GM21723 (cell line): ENCODE measurements at regions not wholly inside any gene's neighbourhood (a gene's known extent, or its start where the extent isn't known, plus 50 kb on each side); places are given as distances from the start of the nearest gene placed in this dataset.
"Not testable (repeated sequence)": the region's sequence is repeated elsewhere in the genome, so short reads cannot be mapped to it uniquely, and the experiment has no call there.

Source experiments
- ATAC-seq: cut with Tn5 transposase; IDR thresholded peaks from one replicate; pipeline ENCODE4 v1.9.1; 2021; ENCODE audit warnings: mild to moderate bottlenecking, moderate library complexity; ENCODE audit not compliant: unreplicated experiment

DNA sequence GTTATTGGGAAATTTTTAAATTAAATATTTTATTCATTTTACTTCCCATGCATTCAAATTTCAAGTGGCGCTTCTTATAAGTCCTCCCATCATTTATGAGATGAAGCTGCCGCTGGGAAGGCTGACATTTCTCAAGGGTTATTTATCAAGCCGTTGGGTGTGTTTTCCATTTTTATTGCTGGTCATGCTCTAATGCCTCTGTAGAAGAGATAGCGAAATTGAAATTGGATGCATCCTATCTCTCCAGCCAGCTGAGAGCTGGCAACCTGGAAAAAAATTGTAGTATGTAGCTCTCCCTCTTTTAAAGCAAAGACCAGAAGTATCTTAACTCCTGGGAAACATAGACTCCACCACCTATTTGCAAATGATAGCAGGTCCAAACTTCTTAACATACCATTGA is 135.9 kb downstream of the C6orf118 start:
- ATAC-seq = no peak

DNA sequence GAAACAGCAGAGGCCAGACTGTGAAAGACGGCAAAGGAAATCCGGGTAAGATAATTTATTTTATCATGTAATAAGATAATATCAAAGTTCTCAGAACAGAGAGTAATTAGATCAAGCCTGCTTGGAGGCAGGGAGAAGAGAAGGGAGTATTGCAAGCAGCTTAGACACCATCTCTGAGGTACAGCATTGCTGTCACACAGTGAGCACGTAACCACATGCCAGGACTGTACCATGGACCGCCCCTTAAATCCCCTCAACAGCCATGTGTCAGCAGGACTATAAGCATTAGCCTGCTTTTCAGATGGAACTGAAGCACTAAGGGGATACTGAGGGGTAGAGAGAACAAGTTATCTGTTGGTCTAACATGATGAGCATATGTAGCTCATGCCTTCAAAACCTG is 141.5 kb downstream of the C6orf118 start:
- no peak for ATAC-seq

DNA sequence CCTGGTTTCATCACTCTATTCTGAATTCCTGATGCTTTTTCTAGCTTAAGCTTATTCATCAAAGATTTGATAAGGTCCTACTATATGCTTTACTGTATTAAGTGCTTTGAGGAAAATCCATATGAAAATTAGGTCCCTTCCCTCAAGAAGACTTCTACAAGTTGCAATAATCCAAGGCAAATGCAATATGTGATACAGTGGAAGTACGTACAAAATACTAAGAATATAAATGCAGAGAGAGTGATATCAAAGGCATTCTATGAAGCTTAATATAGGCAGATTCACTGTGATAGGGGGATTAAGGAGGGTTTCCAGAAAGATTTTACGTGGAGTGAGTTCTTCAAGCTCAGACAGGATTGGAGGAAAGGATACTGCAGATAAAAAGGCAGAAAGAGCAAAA is 142.1 kb downstream of the C6orf118 start:
- no peak for ATAC-seq

DNA sequence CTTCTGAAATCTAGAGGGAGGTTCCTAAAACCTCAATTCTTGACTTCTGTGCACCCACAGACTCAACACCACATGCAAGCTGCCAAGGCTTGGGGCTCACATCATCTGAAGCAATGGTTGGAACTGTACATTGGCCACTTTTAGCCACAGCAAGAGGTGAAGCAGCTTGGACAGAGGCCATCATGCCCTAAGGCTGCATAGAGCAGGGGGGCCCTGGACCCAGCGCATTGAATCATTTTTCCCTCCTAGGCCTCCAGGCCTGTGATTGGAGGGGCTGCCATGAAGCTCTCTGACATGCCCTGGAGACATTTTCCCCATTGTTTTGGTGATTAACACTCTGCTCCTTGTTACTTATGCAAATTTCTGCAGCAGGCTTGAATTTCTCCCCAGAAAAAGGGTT is 145.9 kb downstream of the C6orf118 start:
- ATAC-seq = no peak

DNA sequence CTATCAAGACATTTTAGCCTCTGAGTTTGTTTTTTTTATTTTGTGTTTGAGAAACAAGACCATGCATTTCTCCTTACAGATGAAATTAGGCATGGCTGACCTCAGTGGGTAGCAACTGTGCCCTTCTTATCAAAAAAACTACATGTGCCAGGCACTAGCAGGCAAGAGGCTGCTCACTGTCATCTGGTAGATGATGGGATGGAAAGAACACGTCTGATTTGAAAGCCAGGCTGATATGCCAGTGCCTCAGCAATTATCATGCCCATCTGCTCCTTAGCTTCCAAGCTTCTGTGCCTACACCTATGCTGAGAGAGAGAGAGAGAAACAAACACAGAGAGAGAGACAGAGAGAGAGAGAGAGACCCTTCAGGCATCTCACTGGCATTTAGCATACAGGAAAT is 149.9 kb downstream of the C6orf118 start:
- no peak for ATAC-seq

GRCh38 chr6:165146456-165146855 is 162.9 kb downstream of the C6orf118 start:
- ATAC-seq = no peak

DNA sequence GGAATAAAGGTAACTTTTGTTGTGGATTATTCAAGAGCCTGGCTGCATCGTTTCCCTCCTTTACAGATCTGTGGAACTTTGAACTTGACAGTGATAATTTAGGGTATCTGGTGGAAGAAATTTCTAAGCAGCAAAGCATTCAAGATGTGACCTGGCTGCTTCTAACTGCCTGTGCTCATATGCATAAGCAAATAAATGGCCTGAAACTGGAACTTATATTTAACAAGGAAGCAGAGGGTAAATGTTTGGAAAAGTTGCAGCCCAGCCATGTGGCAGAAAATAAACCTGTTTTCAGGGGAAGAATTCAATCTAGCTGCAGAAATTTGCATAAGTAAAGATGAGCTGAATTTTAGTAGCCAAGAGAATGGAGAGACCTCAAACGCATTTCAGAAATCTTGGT is 173.5 kb downstream of the C6orf118 start:
- no peak for ATAC-seq

DNA sequence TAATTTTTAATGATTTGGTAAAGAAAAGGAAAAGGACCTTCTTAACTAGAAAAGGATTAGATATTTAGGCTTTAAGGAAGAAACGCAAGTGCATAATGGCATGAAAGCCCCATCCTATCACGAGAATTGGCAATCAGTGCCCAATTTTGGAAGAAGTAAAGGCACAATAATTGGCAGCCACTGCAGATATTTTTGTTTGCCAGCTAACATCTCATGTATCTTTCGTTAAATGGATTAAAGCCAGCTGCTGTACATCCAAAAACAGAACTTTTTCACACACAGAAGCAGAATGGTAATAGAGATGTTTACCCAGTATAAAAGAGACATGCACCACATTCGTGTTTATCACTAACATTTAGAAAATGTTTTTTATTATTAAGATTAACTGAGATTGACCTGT is 180.3 kb downstream of the C6orf118 start:
- ATAC-seq = no peak

DNA sequence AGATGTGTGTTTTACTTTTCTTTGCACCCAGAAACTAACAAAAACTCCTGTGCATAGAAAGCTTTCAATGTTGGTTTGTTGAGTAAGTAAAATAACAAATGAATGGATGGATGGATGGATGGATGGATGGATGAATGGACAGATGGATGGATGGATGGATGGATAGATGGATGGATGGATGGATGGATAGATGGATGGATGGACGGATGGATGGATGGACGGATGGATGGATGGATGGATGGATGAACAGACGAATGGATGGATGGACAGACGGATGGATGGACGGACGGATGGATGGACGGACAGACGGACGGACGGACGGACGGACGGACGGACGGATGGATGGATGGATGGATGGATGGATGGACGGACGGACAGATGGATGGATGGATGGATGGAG is 181.7 kb downstream of the C6orf118 start:
- ATAC-seq = not testable (repeated sequence)

DNA sequence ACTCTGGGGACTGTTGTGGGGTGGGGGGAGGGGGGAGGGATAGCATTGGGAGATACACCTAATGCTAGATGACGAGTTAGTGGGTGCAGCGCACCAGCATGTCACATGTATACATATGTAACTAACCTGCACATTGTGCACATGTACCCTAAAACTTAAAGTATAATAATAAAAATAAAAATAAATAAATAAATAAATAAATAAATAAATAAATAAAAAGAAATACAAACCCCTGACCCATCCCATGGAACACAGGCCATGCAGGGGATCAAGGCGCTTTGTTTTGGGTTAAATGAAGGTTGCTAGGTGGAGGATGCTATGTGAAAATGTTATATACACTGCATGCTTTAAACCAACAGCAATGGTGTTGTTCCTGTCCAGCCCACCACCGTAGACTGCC is 184.7 kb downstream of the C6orf118 start:
- not testable (repeated sequence) for ATAC-seq

DNA sequence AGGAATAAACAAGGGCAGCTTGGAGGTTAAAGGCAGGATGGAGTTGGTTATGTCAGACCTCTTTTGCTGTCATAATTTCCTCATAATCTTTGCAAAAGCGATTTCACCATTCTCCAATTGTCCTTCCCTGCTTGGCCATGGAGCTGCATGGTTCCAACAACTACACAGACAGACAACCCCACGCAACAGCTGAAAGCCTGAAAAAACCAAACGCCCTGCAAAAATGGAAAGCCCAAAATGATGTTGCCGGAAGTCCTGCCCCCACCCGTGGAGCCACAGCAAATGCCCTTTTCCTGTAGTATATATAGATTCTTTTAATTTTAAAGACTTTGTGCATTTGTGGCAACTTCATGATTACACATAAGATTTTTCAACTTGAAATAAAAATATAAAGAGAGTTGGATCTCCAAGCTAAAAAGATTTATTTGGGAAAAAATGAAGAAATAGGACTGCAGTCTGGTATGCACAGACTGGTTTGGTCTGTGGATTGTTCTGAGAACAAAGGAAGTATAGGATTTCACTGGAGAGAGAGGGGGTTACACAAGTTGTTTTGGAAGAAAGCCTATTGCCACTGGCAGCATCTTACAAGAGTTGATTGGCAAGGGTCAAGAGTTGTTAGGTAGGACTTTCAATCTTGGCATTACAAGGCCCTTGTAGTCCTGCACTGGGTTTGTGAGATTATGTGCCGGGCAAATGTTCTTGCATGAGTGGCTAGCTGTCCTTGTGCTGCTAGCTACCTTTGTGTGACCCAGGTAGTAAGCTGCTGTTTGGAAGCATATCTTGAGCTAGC is 190.0 kb downstream of the C6orf118 start:
- no peak for ATAC-seq

- ATAC-seq = no peak
Observed at GRCh38 chr6:165118736-165119135, 190.7 kb downstream of the C6orf118 start.

DNA sequence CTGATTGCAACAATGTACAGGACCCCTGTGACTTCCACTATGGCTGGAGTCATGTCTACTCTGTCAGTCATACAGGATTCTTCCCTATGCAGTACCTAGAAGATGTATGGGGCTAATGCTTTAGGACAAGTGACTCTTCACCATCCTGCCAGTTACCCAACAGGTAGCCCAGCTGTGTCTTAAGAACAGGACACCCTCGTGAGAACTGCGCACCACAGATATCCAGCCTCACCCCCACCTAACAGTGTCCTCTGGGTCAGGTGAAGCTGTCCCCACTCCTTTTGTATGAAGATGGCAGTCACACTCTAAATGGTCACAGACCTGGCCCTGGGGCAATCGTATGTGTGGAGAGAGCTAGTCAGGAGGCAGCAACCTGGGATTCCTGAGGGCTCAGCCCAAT is 191.6 kb downstream of the C6orf118 start:
- no peak for ATAC-seq

DNA sequence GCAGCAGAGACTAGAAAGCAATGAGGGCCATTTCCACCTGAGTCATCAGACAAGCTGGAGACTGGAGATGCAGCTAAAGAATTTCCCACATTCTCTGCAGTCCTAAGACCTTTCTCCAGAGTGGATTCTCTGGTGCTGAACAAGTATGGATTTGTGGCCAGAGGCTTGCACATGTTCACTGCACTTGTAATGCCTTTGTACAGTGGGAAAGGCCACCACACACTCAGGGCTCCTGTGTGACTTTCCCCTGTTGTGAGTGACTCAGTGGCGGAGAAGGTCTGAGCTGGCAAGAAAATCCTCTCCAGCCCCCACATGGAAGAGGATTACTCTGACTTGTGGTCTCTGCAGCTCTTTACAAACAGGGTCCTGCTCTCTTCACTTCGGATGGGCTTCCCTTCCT is 192.3 kb downstream of the C6orf118 start:
- no peak for ATAC-seq

- no peak for ATAC-seq
Observed at GRCh38 chr6:165110860-165111259, 198.5 kb downstream of the C6orf118 start.

DNA sequence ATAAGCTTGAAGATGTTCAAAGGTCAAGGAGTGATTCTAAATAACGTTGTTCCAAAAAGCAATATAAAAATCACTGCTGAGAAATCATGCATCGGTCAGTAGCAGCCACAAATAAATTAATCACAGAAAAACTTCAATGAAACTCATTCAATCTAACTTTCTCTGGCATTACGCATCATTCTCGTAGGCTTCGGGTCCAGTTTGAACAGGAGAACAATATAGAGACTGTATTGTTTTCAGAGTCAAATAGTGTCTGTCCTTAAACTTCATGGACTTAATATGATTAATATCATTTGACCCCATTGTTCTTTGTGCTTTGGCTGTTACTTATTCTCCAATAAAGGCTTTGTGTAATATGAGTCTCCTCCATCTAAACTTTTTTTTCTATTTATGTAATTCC is 200.4 kb downstream of the C6orf118 start:
- ATAC-seq = no peak

DNA sequence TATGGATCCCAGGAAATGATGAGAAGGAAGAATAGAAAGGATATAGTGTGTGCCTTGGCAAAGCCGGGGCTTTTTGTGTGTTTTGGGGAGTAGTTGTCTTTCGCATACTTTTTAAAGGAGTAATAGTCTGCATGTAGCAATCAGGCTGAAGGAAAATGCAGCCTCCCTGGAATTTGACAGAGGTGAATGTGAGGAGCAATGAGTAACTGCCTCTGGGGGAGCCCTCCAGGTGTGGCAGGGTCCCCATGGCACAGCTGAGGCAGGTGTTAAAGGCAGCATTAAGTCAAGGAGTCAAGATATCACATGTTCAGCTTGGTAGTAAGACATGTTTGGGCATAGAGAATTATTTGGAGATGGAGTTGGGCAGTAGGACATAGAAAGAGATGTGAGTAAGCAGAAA is 203.1 kb downstream of the C6orf118 start:
- ATAC-seq = no peak

DNA sequence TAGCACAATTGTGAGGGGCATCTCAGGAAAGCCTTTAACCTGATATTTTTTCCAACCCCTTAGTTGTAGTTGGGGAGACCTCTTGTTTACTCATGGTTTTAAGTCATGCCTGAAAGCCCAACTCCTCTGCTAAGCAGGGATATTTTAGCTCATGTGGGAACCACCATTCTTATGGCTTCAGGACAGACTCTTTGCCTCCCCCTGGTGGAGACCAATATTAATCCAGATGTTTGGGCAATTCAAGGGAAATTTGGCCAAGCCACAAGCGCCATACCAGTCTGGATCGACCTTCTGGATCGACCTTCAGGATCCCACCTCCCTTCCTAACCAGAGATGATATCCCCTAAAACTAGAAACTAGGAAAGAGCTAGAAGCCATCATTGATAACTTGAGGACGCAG is 211.2 kb downstream of the C6orf118 start:
- no peak for ATAC-seq

DNA sequence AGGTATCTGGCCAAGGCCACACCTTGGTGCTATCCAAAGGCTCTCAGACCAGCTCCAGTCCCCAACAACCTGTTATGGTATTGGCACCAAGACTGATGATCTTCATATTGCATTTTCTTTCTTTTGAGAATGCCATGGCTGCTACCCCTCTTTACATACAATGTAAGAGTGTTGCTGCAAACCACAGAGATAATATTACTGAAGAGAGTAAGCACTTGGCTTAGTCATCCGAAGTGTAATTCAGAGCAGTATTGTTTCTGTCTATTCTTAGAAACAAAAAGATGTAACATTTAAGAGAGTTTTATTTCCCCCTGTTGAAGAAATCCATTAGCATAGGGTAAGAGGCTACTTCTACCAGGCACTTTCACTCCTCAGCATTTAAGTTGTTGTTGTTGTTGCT is 212.5 kb downstream of the C6orf118 start:
- ATAC-seq = no peak

GRCh38 chr6:165096209-165096608 is 213.2 kb downstream of the C6orf118 start:
- ATAC-seq = no peak

DNA sequence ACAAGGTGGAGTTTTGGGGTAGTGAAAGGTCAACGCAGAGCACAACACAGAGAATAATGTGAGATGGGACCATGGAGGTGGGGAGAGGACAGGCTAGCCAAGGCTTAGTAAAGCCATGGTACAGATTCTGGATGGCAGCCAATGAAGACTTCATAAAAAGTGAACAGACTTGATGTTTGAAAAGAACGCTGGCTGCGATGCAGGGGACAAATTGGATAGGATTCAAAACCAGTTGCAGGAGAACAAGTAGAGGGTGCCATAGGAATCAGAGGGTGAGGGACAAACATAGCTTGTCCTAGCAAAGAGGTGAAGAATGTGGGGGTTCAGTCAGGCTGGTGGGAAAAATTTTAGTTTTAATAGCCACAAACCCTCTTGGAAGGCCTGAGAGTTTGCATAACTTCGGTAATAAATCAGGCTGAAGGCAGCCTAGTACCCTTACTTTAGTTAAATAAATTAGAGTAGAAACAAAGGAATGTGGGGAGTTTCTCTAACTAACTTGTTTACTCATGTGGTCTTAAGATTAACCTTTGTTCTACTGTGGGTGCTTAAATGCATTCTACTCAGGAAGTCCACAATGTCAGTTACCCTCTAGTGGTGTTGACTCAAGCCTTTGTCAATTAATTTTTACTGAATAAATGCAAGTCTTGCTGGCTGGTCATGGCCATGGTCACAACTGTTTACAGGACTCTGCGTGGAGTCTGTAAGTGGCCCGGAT is 216.4 kb downstream of the C6orf118 start:
- ATAC-seq = no peak

DNA sequence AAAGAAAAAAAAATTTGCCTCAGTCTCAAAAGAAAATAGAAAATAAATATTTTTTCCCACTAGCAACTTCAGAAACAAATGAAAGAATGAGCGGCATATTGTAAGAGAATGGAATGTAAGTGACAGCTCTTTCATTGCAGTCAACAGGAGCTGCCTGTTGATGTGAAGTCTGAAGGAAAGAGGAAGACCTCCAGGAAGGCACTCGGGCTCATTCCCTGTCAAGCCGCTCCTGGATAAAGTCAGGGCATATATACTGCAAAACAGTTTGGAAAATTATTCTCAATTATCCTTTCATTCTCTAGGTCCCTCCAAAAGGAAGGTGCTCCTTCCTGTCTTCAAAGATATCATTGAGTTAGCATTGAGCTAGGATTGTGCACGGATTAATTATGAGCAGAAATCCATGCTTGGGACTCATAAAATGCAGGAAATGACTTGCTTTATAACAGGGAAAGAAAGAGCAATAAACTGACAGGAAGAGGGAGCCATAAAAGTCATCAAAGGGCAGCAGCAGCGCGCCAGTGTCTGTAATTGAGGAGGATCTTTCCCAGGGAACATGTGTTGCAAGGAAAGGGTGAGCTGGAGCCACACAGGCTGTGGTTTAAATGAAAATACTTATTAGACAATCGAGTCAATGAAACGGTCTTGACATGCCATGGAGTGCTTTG is 218.2 kb downstream of the C6orf118 start:
- ATAC-seq = no peak
